VCaP (cell line): ENCODE measurements at regions not wholly inside any gene's neighbourhood (a gene's known extent, or its start where the extent isn't known, plus 50 kb on each side); places are given as distances from the start of the nearest gene placed in this dataset.

Source experiments
- H3K27ac ChIP-seq: fragments of 450-650 bp; 2 replicates; pipeline ENCODE4 v1.5.1; 2017
- TF ChIP-seq, protein P1 (sequence below): fragments of 450-650 bp; conservative IDR thresholded peaks from 2 replicates; pipeline ENCODE4 v1.5.1; 2017; ENCODE audit warnings: mild to moderate bottlenecking, moderate library complexity

- TF ChIP-seq, protein P1, sequence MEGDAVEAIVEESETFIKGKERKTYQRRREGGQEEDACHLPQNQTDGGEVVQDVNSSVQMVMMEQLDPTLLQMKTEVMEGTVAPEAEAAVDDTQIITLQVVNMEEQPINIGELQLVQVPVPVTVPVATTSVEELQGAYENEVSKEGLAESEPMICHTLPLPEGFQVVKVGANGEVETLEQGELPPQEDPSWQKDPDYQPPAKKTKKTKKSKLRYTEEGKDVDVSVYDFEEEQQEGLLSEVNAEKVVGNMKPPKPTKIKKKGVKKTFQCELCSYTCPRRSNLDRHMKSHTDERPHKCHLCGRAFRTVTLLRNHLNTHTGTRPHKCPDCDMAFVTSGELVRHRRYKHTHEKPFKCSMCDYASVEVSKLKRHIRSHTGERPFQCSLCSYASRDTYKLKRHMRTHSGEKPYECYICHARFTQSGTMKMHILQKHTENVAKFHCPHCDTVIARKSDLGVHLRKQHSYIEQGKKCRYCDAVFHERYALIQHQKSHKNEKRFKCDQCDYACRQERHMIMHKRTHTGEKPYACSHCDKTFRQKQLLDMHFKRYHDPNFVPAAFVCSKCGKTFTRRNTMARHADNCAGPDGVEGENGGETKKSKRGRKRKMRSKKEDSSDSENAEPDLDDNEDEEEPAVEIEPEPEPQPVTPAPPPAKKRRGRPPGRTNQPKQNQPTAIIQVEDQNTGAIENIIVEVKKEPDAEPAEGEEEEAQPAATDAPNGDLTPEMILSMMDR, result no peak
- no peak overlapping the region for H3K27ac ChIP-seq
Observed at GRCh38 chr12:30357766-30358490, 337.7 kb downstream of the IPO8 start.

DNA sequence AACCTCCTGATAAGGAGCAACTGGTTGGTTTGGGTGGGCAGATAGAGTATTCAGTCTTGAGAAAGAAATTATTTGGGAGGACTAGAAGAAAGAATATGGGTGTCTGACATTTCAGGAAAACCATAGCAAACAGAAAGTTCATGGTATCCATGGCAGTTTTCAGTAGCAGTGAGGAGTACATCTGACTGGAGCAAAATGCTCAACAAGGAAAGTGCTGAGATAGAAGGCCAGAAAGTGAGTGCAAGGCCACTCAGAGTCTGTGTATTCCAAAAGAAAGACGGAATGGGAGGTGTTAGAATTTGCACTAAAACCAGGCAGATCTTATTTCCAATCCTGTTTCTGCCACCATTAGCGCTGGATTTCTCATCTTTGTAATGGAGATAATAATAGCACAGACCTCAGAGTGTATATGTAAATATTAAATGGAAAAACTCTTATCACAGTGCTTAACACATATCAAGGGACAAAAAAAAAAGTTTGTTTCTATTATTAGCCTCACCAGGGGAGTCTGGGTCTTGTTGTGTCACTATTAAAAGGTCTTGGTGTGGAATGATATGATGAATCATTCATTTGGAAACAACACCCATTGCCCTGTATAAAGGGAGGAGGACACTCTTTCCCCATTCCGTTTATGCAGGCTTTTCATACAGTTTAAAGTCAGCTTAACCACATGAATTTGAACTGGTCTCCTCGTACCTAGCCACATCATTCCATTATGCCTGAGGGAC is 349.8 kb downstream of the IPO8 start:
- no peak overlapping the region for H3K27ac ChIP-seq
- TF ChIP-seq, protein P1, result no peak

DNA sequence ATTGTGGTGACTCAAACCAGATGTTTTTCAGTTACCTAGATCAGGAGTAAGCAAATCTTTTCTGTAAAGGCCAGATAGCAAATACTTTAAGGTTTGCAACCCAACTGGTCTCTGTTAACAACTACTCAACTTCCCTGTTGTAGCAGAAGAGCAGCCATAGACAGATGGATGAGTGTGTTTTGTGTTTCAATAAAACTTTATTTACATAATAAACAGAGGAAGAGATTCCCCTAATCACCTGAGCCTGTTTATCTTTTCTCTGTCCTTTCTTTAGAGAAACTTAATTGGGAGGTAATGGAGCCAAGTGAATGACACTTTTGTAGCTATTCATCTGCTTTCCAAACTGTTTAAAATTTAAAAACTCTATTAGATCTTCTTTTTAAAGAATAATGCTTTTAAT is 365.1 kb downstream of the IPO8 start:
- H3K27ac ChIP-seq, result no peak overlapping the region
- TF ChIP-seq, protein P1, result no peak

GRCh38 chr12:30329281-30329680 is 366.4 kb downstream of the IPO8 start:
- H3K27ac ChIP-seq, result no peak overlapping the region
- TF ChIP-seq, protein P1, result no peak

- TF ChIP-seq, protein P1, result no peak
Observed at GRCh38 chr12:30323008-30323407, 372.7 kb downstream of the IPO8 start.

DNA sequence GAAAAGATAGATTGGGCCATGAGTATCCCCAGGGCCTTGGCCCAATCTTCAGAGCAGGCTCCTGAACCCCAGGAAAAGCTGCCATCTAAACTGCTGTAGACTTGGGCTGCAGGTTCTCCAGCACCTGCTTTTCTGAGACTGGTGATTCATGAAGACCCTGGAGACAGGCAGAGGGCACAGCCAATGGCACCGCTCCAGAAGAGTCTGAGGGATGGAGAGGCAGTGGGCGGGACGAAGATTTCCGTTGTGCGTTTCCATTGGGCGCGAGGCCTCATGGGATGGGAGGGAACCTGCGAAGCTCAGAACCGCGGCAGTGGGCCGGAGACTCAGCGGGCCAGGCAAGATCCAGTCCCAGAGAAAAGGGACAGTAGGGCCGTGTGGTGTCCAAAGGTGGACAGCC is 375.1 kb downstream of the IPO8 start:
- no peak overlapping the region for H3K27ac ChIP-seq
- TF ChIP-seq, protein P1, result no peak

More at GRCh38 chr12:30323008-30323407, 372.7 kb downstream of the IPO8 start:
- H3K27ac ChIP-seq, result no peak overlapping the region

DNA sequence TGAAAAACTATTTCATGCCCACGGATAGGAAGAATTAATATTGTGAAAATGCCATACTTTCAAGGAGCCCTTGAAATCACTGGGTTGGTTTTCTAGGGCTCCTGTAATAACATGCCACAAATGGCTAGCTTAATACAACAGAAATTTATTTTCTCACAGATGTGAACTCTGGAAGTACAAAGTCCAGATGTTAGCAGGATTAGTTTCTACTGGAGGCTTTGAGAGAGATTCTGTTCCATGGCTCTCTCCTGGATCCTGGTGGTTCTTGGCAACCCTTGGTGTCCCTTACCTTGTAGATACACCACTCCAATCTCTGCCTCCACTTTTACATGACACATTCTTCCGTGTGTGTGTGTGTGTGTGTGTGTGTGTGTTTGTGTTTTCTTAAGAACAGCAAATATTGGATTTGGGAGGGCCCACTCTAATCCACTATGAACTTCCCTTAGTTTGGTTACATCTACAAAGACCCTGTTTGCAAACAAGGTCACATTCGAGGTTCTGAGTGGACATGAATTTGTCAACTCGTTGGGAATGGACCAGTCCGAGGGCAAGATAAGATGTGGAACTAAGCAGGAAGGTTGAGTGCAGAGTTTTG is 381.1 kb downstream of the IPO8 start:
- TF ChIP-seq, protein P1, result no peak
- H3K27ac ChIP-seq, result peak overlapping the region; percentile 67
